K562 (cell line): ENCODE measurements at regions not wholly inside any gene's neighbourhood (a gene's known extent, or its start where the extent isn't known, plus 50 kb on each side); places are given as distances from the start of the nearest gene placed in this dataset.

Source experiments
- ATAC-seq: fragments of 200-7000 bp; cut with Tn5 transposase; 3 replicates; pipeline ENCODE4 v1.9.1; 2020; ENCODE audit warnings: moderate library complexity
- BruUV-seq: library from RNA; stranded (reverse); fragments of 400-500 nt; replicated peaks from 2 replicates; lab custom pipeline; 2021; lab: Mats Ljungman, UMichigan
- CTCF ChIA-PET: fragments of 300-600 bp; formaldehyde crosslinking; extraction: SDS; loops from one replicate; lab custom pipeline; 2021; ENCODE audit warnings: low intra/inter-chr PET ratio; lab: Yijun Ruan, JAX
- POLR2A ChIA-PET: fragments of 300-600, 350-650 bp; sonication (Branson Sonifier 250); formaldehyde crosslinking; extraction: SDS; loops from one replicate; lab custom pipeline; 2021; ENCODE audit warnings: antibody characterized with exemption, inconsistent platforms; lab: Yijun Ruan, JAX
- DNase-seq, 4 experiments: peaks; one replicate each; pipeline versions ENCODE4 v3.0.0 to v3.0.0-alpha.2; 2011 to 2018; ENCODE audit warnings: low spot score in 3 of 4, mixed read lengths in 3 of 4; ENCODE audit errors: extremely low read depth in 1 of 4
- FAIRE-seq: peaks from 2 replicates; lab custom pipeline; 2011; peaks lifted over from hg19 to GRCh38; lab: Jason Lieb, UNC
- H2AFZ ChIP-seq: 2 replicates; pipeline ENCODE4 v1.6.0; 2011; ENCODE audit warnings: low read depth, low read length, control low read depth, inconsistent platforms
- H3K27ac ChIP-seq: fragments of 200-600 bp; 3 replicates; pipeline ENCODE4 v1.8.0; 2011; ENCODE audit warnings: low read depth, mild to moderate bottlenecking, control low read depth, inconsistent platforms, low read length, moderate library complexity, mixed read lengths; ENCODE audit errors: extremely low read depth
- H3K27me3 ChIP-seq, 2 experiments: fragments of 300-600 bp in 1 of 2; 2 replicates in 1 of 2; 3 replicates in 1 of 2; pipeline versions ENCODE4 v1.6.0 to v1.8.0; 2011; ENCODE audit warnings: inconsistent platforms in 2 of 2, low read length in 2 of 2, mild to moderate bottlenecking in 1 of 2, mixed read lengths in 1 of 2, moderate library complexity in 1 of 2; ENCODE audit not compliant: control insufficient read depth in 2 of 2, insufficient read depth in 2 of 2
- H3K36me3 ChIP-seq: fragments of 300-600 bp; 3 replicates; pipeline ENCODE4 v1.8.0; 2011; ENCODE audit warnings: mild to moderate bottlenecking, low read length, inconsistent platforms; ENCODE audit not compliant: control insufficient read depth, insufficient read depth
- H3K4me1 ChIP-seq, 2 experiments: fragments of 200-600 bp in 1 of 2; replicated peaks in 1 of 2; 2 replicates in 1 of 2; 3 replicates in 1 of 2; pipeline versions ENCODE4 v1.5.1 to v1.8.0; 2011; ENCODE audit warnings: inconsistent platforms in 2 of 2, low read length in 2 of 2, mild to moderate bottlenecking in 1 of 2, mixed read lengths in 1 of 2, moderate library complexity in 1 of 2; ENCODE audit not compliant: control insufficient read depth in 2 of 2, insufficient read depth in 2 of 2
- H3K4me2 ChIP-seq: 2 replicates; pipeline ENCODE4 v1.6.1; 2011; ENCODE audit warnings: low read length, control low read depth, inconsistent platforms, mixed read lengths; ENCODE audit not compliant: insufficient read depth
- H3K4me3 ChIP-seq: fragments of 200-600 bp; sonication (generic), shearing (Covaris generic); 2 replicates; pipeline ENCODE4 v1.5.1; 2016; ENCODE audit warnings: control low read depth, inconsistent platforms
- H3K79me2 ChIP-seq: fragments of 200-600 bp; 3 replicates; pipeline ENCODE4 v1.8.0; 2011; ENCODE audit warnings: low read length, inconsistent platforms; ENCODE audit not compliant: control insufficient read depth, insufficient read depth
- H3K9ac ChIP-seq, 2 experiments: 2 replicates each; pipeline versions ENCODE4 v1.6.0 to v1.6.1; 2011; ENCODE audit warnings: low read depth in 2 of 2, low read length in 2 of 2, control low read depth in 1 of 2, inconsistent platforms in 1 of 2, mild to moderate bottlenecking in 1 of 2, mixed read lengths in 1 of 2; ENCODE audit not compliant: insufficient read depth in 1 of 2
- H3K9me1 ChIP-seq: one replicate; pipeline ENCODE4 v1.6.0; 2011; ENCODE audit warnings: inconsistent platforms, mild to moderate bottlenecking, low read length, moderate library complexity; ENCODE audit not compliant: control insufficient read depth, insufficient read depth
- H3K9me3 ChIP-seq: replicated peaks from 2 replicates; pipeline ENCODE4 v1.5.1; 2011; ENCODE audit warnings: low read depth, low read length, inconsistent platforms; ENCODE audit not compliant: control insufficient read depth, insufficient read depth
- H4K20me1 ChIP-seq: replicated peaks from 2 replicates; pipeline ENCODE4 v1.6.1; 2011; ENCODE audit warnings: low read length, inconsistent platforms, mixed read lengths; ENCODE audit not compliant: control insufficient read depth, insufficient read depth
- BRD9 ChIP-seq: fragments of 450-650 bp; IDR thresholded peaks from 2 replicates; pipeline ENCODE4 v1.6.1; 2018; ENCODE audit warnings: low read depth; ENCODE audit not compliant: partially characterized antibody
- CBFA2T3 ChIP-seq: fragments of 450-650 bp; IDR thresholded peaks from 2 replicates; pipeline ENCODE4 v1.6.1; 2017
- CBX2 ChIP-seq: fragments of 200-600 bp; sonication (generic); IDR thresholded peaks from one replicate; pipeline ENCODE4 v1.6.1; 2012; ENCODE audit warnings: mild to moderate bottlenecking, low read length, inconsistent platforms; ENCODE audit not compliant: insufficient read depth, poor library complexity, severe bottlenecking
- ELF4 ChIP-seq: fragments of 450-650 bp; formaldehyde crosslinking; IDR thresholded peaks from 2 replicates; pipeline ENCODE4 v1.4.0; 2022; ENCODE audit warnings: missing genetic modification characterization
- EP400 ChIP-seq: fragments of 450-650 bp; IDR thresholded peaks from 2 replicates; pipeline ENCODE4 v1.6.1; 2017; ENCODE audit warnings: antibody characterized with exemption, mild to moderate bottlenecking, moderate library complexity
- FOXK2 ChIP-seq, 2 experiments: fragments of 450-650 bp; IDR thresholded peaks in 1 of 2; conservative IDR thresholded peaks in 1 of 2; 2 replicates each; pipeline ENCODE4 v1.6.1; 2016; ENCODE audit warnings: low read depth in 2 of 2, mild to moderate bottlenecking in 1 of 2
- IRF1 ChIP-seq: sonication (generic); formaldehyde crosslinking; IDR thresholded peaks from 2 replicates; pipeline ENCODE4 v1.8.0; 2022; ENCODE audit warnings: missing genetic modification reagents, mild to moderate bottlenecking, borderline replicate concordance
- KAT7 ChIP-seq: sonication (generic); formaldehyde crosslinking; IDR thresholded peaks from 2 replicates; pipeline ENCODE4 v1.8.0; 2022; ENCODE audit warnings: missing genetic modification reagents, mild to moderate bottlenecking, borderline replicate concordance
- LEF1 ChIP-seq: fragments of 450-650 bp; IDR thresholded peaks from 2 replicates; pipeline ENCODE4 v1.6.1; 2016; ENCODE audit warnings: mild to moderate bottlenecking
- MYC ChIP-seq, 2 experiments: fragments of 250-450 bp in 1 of 2; sonication (Bioruptor Pico) in 1 of 2; IDR thresholded peaks; 2 replicates each; pipeline versions ENCODE4 v1.5.1 to v1.6.1; 2012 to 2021; ENCODE audit warnings: low read depth in 2 of 2, borderline replicate concordance in 1 of 2, improper control_type of control experiment in 1 of 2, low read length in 1 of 2, mild to moderate bottlenecking in 1 of 2, moderate library complexity in 1 of 2
- NR2C1 ChIP-seq, 2 experiments: fragments of 450-650 bp; IDR thresholded peaks; 2 replicates each; pipeline ENCODE4 v1.6.1; 2017; ENCODE audit warnings: mild to moderate bottlenecking in 2 of 2, antibody characterized with exemption in 1 of 2, inconsistent platforms in 1 of 2, missing compliant biosample characterization in 1 of 2, missing genetic modification characterization in 1 of 2
- POLR2G ChIP-seq: fragments of 200-400 bp; formaldehyde crosslinking; IDR thresholded peaks from 2 replicates; pipeline ENCODE4 v1.6.1; 2017; ENCODE audit warnings: low read depth, mild to moderate bottlenecking, antibody characterized with exemption, low read length, moderate library complexity
- SOX6 ChIP-seq: fragments of 450-650 bp; IDR thresholded peaks from 2 replicates; pipeline ENCODE4 v1.6.1; 2014; ENCODE audit warnings: mild to moderate bottlenecking
- STAG1 ChIP-seq: sonication (generic); formaldehyde crosslinking; IDR thresholded peaks from 2 replicates; pipeline ENCODE4 v1.5.0; 2020; ENCODE audit warnings: missing genetic modification reagents, borderline replicate concordance
- USF1 ChIP-seq: sonication (generic); formaldehyde crosslinking; IDR thresholded peaks from 2 replicates; pipeline ENCODE4 v1.9.0; 2022; ENCODE audit warnings: mild to moderate bottlenecking, missing genetic modification reagents
- ZBTB2 ChIP-seq: fragments of 450-650 bp; IDR thresholded peaks from 2 replicates; pipeline ENCODE4 v1.6.1; 2016; ENCODE audit warnings: antibody characterized with exemption
- ZNF584 ChIP-seq: fragments of 200-800 bp; sonication (Bioruptor generic); IDR thresholded peaks from 2 replicates; pipeline ENCODE4 v1.6.1; 2016; ENCODE audit warnings: low read depth, mild to moderate bottlenecking, missing genetic modification characterization, missing compliant biosample characterization
- ZNF699 ChIP-seq: fragments of 250-450 bp; sonication (Bioruptor Pico); IDR thresholded peaks from 2 replicates; pipeline ENCODE4 v1.8.0; 2021; ENCODE audit warnings: mild to moderate bottlenecking, moderate library complexity; ENCODE audit not compliant: insufficient replicate concordance
- ZNF766 ChIP-seq: fragments of 200-800 bp; sonication (Bioruptor generic); conservative IDR thresholded peaks from 2 replicates; pipeline ENCODE4 v1.6.1; 2016; ENCODE audit warnings: missing genetic modification characterization, missing compliant biosample characterization
- WGBS: fragments of 100-300 bp; shearing (Covaris generic); methylation state at CpG from one replicate; pipeline ENCODE4 v1.1.6; 2016; ENCODE audit warnings: low coverage, mixed read lengths; ENCODE audit not compliant: insufficient coverage; ENCODE audit errors: missing lambda C conversion rate; 5-methylcytosine and 5-hydroxymethylcytosine counted together
- in situ Hi-C: fragments of 300-500 bp; cut with MboI; formaldehyde crosslinking; loops from 4 replicates; pipeline ENCODE4 v1.15.0; 2018; ENCODE audit warnings: inconsistent platforms, mixed read lengths
- intact Hi-C: fragments of 100-400 bp; cut with micrococcal nuclease; formaldehyde crosslinking; loops from 2 replicates; pipeline ENCODE4 v1.14.2; 2022

- no peak for TF ChIP-seq NR2C1 (IDR thresholded peaks at IDR 0.05)
- no peak for TF ChIP-seq NR2C1 (tag; IDR thresholded peaks at IDR 0.05)
- no peak for TF ChIP-seq LEF1
- no peak for TF ChIP-seq CBFA2T3
- no peak for TF ChIP-seq ZNF584 (CRISPR knock-in tag)
- TF ChIP-seq ZNF699 (CRISPR knock-in tag), result no peak
- no peak for TF ChIP-seq FOXK2 (conservative IDR thresholded peaks at IDR 0.05 in 1 of 2, IDR thresholded peaks at IDR 0.05 in 1 of 2; ENCODE audit: low read depth in 2 of 2)
- TF ChIP-seq IRF1 (CRISPR knock-in tag), result no peak
Observed at GRCh38 chr10:8665322-8665721, 610.8 kb downstream of the GATA3 start (continued).

GRCh38 chr10:8670461-8670860, 616.0 kb downstream of the GATA3 start:
- H3K4me3 ChIP-seq, result no peak overlapping the region
- POLR2A ChIA-PET, result no interaction called here
- FAIRE-seq (no peak), DNase-seq (no peak), ATAC-seq (no peak)
- H3K27ac ChIP-seq, result no peak overlapping the region
- no TSS peak for BruUV-seq
- in situ Hi-C loops (no loop called here), intact Hi-C loops (no loop called here)
- H3K79me2 ChIP-seq, result no peaks in the 10 kb centered on the region
- no peak overlapping the region for H3K4me2 ChIP-seq
- no peaks in the 10 kb centered on the region for H3K9me1 ChIP-seq
- no peaks in the 10 kb centered on the region for H3K4me1 ChIP-seq
- CTCF ChIA-PET, result no interaction called here
- H3K9ac ChIP-seq, result no peak overlapping the region
- H4K20me1 ChIP-seq, result no peaks in the 10 kb centered on the region
- no peaks in the 10 kb centered on the region for H3K36me3 ChIP-seq
- 0% methylated on average over 2 of the region's 2 CpGs for WGBS
- H2AFZ ChIP-seq, result no peak overlapping the region
- no peaks in the 10 kb centered on the region for H3K9me3 ChIP-seq
- H3K27me3 ChIP-seq, result no peaks in the 10 kb centered on the region
- TF ChIP-seq POLR2G, result no peak
- TF ChIP-seq ELF4 (CRISPR knock-in tag), result no peak
- no peak for TF ChIP-seq BRD9
- no peak for TF ChIP-seq EP400
- TF ChIP-seq CBX2, result no peak
- TF ChIP-seq STAG1 (CRISPR knock-in tag), result no peak
- no peak for TF ChIP-seq ZNF766 (CRISPR knock-in tag)
- TF ChIP-seq ZBTB2, result no peak
- TF ChIP-seq USF1 (CRISPR knock-in tag), result no peak
- no peak for TF ChIP-seq SOX6
- TF ChIP-seq KAT7 (CRISPR knock-in tag), result no peak
- TF ChIP-seq MYC (IDR thresholded peaks at IDR 0.05; ENCODE audit: low read depth, low read length), result no peak
- no peak for TF ChIP-seq MYC (CRISPR knock-in tag; IDR thresholded peaks at IDR 0.05; ENCODE audit: borderline replicate concordance, low read depth)
